Natural killer cell (primary cell): ENCODE measurements at regions not wholly inside any gene's neighbourhood (a gene's known extent, or its start where the extent isn't known, plus 50 kb on each side); places are given as distances from the start of the nearest gene placed in this dataset.

Experiments
- ATAC-seq, 3 donors: fragments of 150-1000 bp in 2 of 3; fragments of 200-7000 bp in 1 of 3; cut with Tn5 transposase; 1 replicate in 1 of 3; 2 replicates in 2 of 3; pipeline ENCODE4 v1.10.0; 2021; ENCODE audit warnings: mild to moderate bottlenecking in 2 of 3, moderate library complexity in 2 of 3
- DNase-seq, 2 donors: peaks; one replicate each; pipeline versions ENCODE4 v3.0.0 to v3.0.0-alpha.2; 2013 to 2021; ENCODE audit warnings: mixed read lengths in 1 of 2
- H3K27ac ChIP-seq: one replicate; pipeline ENCODE4 v1.5.1; 2013; ENCODE audit warnings: mild to moderate bottlenecking, low read length
- H3K27me3 ChIP-seq: one replicate; pipeline ENCODE4 v1.6.1; 2013; ENCODE audit warnings: low read length; ENCODE audit not compliant: control insufficient read depth, insufficient read depth
- H3K36me3 ChIP-seq: one replicate; pipeline ENCODE4 v1.6.1; 2013; ENCODE audit warnings: low read length; ENCODE audit not compliant: control insufficient read depth, insufficient read depth
- H3K4me1 ChIP-seq: one replicate; pipeline ENCODE4 v1.6.1; 2013; ENCODE audit warnings: low read length; ENCODE audit not compliant: control insufficient read depth, insufficient read depth
- H3K4me3 ChIP-seq: one replicate; pipeline ENCODE4 v1.5.1; 2013; ENCODE audit warnings: low read length
- H3K9me3 ChIP-seq: one replicate; pipeline ENCODE4 v1.6.1; 2013; ENCODE audit warnings: low read length; ENCODE audit not compliant: control insufficient read depth, insufficient read depth
- H3K27ac Mint-ChIP-seq, 2 donors: one replicate each; pipeline ENCODE4 v1.8.0; 2022; ENCODE audit warnings: mild to moderate bottlenecking in 2 of 2, mixed read lengths in 2 of 2, moderate library complexity in 1 of 2
- H3K27me3 Mint-ChIP-seq, 2 donors: one replicate each; pipeline ENCODE4 v1.8.0; 2022; ENCODE audit warnings: low read depth in 2 of 2, mixed read lengths in 2 of 2
- H3K36me3 Mint-ChIP-seq: one replicate; pipeline ENCODE4 v1.8.0; 2022; ENCODE audit warnings: mixed read lengths
- H3K4me1 Mint-ChIP-seq, 2 donors: one replicate each; pipeline ENCODE4 v1.8.0; 2022; ENCODE audit warnings: mixed read lengths in 2 of 2
- H3K4me3 Mint-ChIP-seq: one replicate; pipeline ENCODE4 v1.8.0; 2022; ENCODE audit warnings: mild to moderate bottlenecking, moderate library complexity, mixed read lengths
- H3K9me3 Mint-ChIP-seq, 2 donors: one replicate each; pipeline ENCODE4 v1.8.0; 2022; ENCODE audit warnings: mixed read lengths in 2 of 2
- CTCF ChIP-seq: fragments of 200-600 bp; IDR thresholded peaks from one replicate; pipeline ENCODE4 v1.8.0; 2022; ENCODE audit warnings: antibody characterized with exemption
- WGBS: methylation state at CpG from one replicate; pipeline ENCODE4 v1.1.7; 2013; ENCODE audit warnings: missing lambda C conversion rate; ENCODE audit not compliant: insufficient coverage; 5-methylcytosine and 5-hydroxymethylcytosine counted together
- intact Hi-C: fragments of 100-400 bp; cut with micrococcal nuclease; formaldehyde crosslinking; loops from one replicate; pipeline ENCODE4 v1.14.2; 2022

DNA sequence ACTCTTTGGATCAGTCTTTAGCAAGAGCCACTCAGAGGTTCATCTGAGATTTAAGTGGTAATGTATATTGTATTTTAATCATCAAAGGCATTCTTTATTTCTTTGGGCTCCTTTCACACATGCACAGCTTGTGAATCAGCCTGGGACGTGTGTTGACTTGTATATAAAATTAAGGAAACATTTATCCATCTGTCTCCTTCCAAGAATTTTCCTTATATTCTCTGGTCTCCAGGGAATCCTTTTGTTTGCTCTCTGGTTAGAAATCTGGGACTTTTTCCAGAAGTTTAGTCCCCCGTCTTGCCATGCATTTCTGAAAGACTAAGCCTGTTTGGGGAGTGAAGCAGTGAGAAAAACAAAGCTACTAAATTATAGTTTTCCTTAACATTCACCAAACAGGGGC is 212.3 kb downstream of the DCAF12L2 start:
- Histone ChIP-seq H3K9me3 (no peaks in the 10 kb centered on the region), H3K36me3 (no peaks in the 10 kb centered on the region), H3K27ac (no peak overlapping the region), H3K4me3 (no peak overlapping the region), H3K27me3 (no peaks in the 10 kb centered on the region), H3K4me1 (no peaks in the 10 kb centered on the region)
- Mint-ChIP-seq H3K4me1 (no peaks in the 10 kb centered on the region), H3K9me3 (peaks cover 0 to 12% of the 10 kb centered on the region in 2 donors), H3K4me3 (no peak overlapping the region), H3K36me3 (no peaks in the 10 kb centered on the region), H3K27ac (no peak overlapping the region), H3K27me3 (no peaks in the 10 kb centered on the region)
- no peak for ATAC-seq
- intact Hi-C loops, result no loop called here
- DNase-seq, result no peak
- TF ChIP-seq CTCF, result no peak
- WGBS, result no CpG with 5 or more reads among the region's 2 CpGs

GRCh38 chrX:125954236-125954635 is 211.9 kb downstream of the DCAF12L2 start:
- Histone ChIP-seq H3K27ac (no peak overlapping the region), H3K36me3 (no peaks in the 10 kb centered on the region), H3K9me3 (no peaks in the 10 kb centered on the region), H3K27me3 (no peaks in the 10 kb centered on the region), H3K4me3 (no peak overlapping the region), H3K4me1 (no peaks in the 10 kb centered on the region)
- Mint-ChIP-seq H3K27ac (no peak overlapping the region), H3K36me3 (no peaks in the 10 kb centered on the region), H3K9me3 (peaks cover 0 to 12% of the 10 kb centered on the region in 2 donors), H3K4me3 (no peak overlapping the region), H3K4me1 (no peaks in the 10 kb centered on the region), H3K27me3 (no peaks in the 10 kb centered on the region)
- WGBS, result no CpG with 5 or more reads among the region's 3 CpGs
- ATAC-seq, result no peak
- TF ChIP-seq CTCF, result no peak
- intact Hi-C loops, result no loop called here
- no peak for DNase-seq

GRCh38 chrX:125977851-125978250 is 188.2 kb downstream of the DCAF12L2 start:
- no peak overlapping the region for H3K4me3 ChIP-seq
- DNase-seq (no peak), ATAC-seq (no peak)
- H3K36me3 ChIP-seq, result no peaks in the 10 kb centered on the region
- WGBS, result 90% methylated on average over 2 of the region's 2 CpGs
- Mint-ChIP-seq H3K9me3 (peaks cover 4 to 7% of the 10 kb centered on the region in 2 donors), H3K27ac (no peak overlapping the region), H3K4me1 (no peaks in the 10 kb centered on the region), H3K36me3 (no peaks in the 10 kb centered on the region), H3K4me3 (no peak overlapping the region), H3K27me3 (no peaks in the 10 kb centered on the region)
- H3K4me1 ChIP-seq, result no peaks in the 10 kb centered on the region
- no peaks in the 10 kb centered on the region for H3K9me3 ChIP-seq
- no peaks in the 10 kb centered on the region for H3K27me3 ChIP-seq
- no peak for TF ChIP-seq CTCF
- intact Hi-C loops, result no loop called here
- H3K27ac ChIP-seq, result no peak overlapping the region

- Histone ChIP-seq H3K27ac (no peak overlapping the region), H3K36me3 (no peaks in the 10 kb centered on the region), H3K4me3 (no peak overlapping the region), H3K9me3 (no peaks in the 10 kb centered on the region), H3K4me1 (no peaks in the 10 kb centered on the region), H3K27me3 (no peaks in the 10 kb centered on the region)
- TF ChIP-seq CTCF, result no peak
- Mint-ChIP-seq H3K4me1 (no peaks in the 10 kb centered on the region), H3K4me3 (no peak overlapping the region), H3K27me3 (no peaks in the 10 kb centered on the region), H3K9me3 (no peaks in the 10 kb centered on the region), H3K36me3 (no peaks in the 10 kb centered on the region), H3K27ac (no peak overlapping the region)
- intact Hi-C loops, result no loop called here
- ATAC-seq (no peak), DNase-seq (no peak)
- WGBS, result 0% methylated on average over 1 of the region's 2 CpGs
Observed at GRCh38 chrX:125998432-125998831, 167.7 kb downstream of the DCAF12L2 start.
